ENCODE measurements at regions not wholly inside any gene's neighbourhood (a gene's known extent, or its start where the extent isn't known, plus 50 kb on each side); places are given as distances from the start of the nearest gene placed in this dataset.

GRCh38 chr12:126903027-126903876, 1363.7 kb upstream of the TMEM132C start:
- Histone ChIP-seq H3K27ac (replicated peaks) (no peak overlapping the region), H3K4me3 (replicated peaks; ENCODE audit: insufficient read depth, low read length) (no peak overlapping the region), H3K27me3 (ENCODE audit: insufficient read depth, poor library complexity, severe bottlenecking) (no peaks in the 10 kb centered on the region)
- no peak for TF ChIP-seq SPI1 (IDR thresholded peaks at IDR 0.05; ENCODE audit: borderline replicate concordance, low read depth)
- TF ChIP-seq CTCF (IDR thresholded peaks at IDR 0.05; ENCODE audit: insufficient read depth, low read length) = no peak
- no peak for DNase-seq (ENCODE audit: low read depth in 1 of 2, low spot score in 1 of 2)

GRCh38 chr12:126905752-126906151, 1361.2 kb upstream of the TMEM132C start:
- no peak for DNase-seq (ENCODE audit: low read depth in 1 of 2, low spot score in 1 of 2)
- H3K27me3 ChIP-seq (ENCODE audit: insufficient read depth, poor library complexity, severe bottlenecking) = no peaks in the 10 kb centered on the region
- TF ChIP-seq CTCF (IDR thresholded peaks at IDR 0.05; ENCODE audit: insufficient read depth, low read length) = no peak
- TF ChIP-seq REST (IDR thresholded peaks at IDR 0.05; ENCODE audit: insufficient replicate concordance, low read depth) = no peak
- no peak for TF ChIP-seq POLR2AphosphoS5 (IDR thresholded peaks at IDR 0.05; ENCODE audit: low read depth)
- no peak for TF ChIP-seq GABPA (IDR thresholded peaks at IDR 0.05; ENCODE audit: low read depth)
- no peak for TF ChIP-seq SPI1 (IDR thresholded peaks at IDR 0.05; ENCODE audit: borderline replicate concordance, low read depth)
- H3K27ac ChIP-seq (replicated peaks) = no peak overlapping the region
- no peak overlapping the region for H3K4me3 ChIP-seq (replicated peaks; ENCODE audit: insufficient read depth, low read length)

GRCh38 chr12:126907900-126908764, 1358.8 kb upstream of the TMEM132C start:
- no peak for DNase-seq (ENCODE audit: low read depth in 1 of 2, low spot score in 1 of 2)
- TF ChIP-seq POLR2AphosphoS5 (IDR thresholded peaks at IDR 0.05; ENCODE audit: low read depth) = no peak
- TF ChIP-seq SPI1 (IDR thresholded peaks at IDR 0.05; ENCODE audit: borderline replicate concordance, low read depth) = no peak
- TF ChIP-seq CTCF (IDR thresholded peaks at IDR 0.05; ENCODE audit: insufficient read depth, low read length) = no peak
- TF ChIP-seq GABPA (IDR thresholded peaks at IDR 0.05; ENCODE audit: low read depth) = no peak
- no peak for TF ChIP-seq REST (IDR thresholded peaks at IDR 0.05; ENCODE audit: insufficient replicate concordance, low read depth)
- Histone ChIP-seq H3K27me3 (ENCODE audit: insufficient read depth, poor library complexity, severe bottlenecking) (no peaks in the 10 kb centered on the region), H3K27ac (replicated peaks) (no peak overlapping the region), H3K4me3 (replicated peaks; ENCODE audit: insufficient read depth, low read length) (no peak overlapping the region)

All from HL-60 (cell line).